GF-D8 (cell line): ENCODE measurements at regions not wholly inside any gene's neighbourhood (a gene's known extent, or its start where the extent isn't known, plus 50 kb on each side); places are given as distances from the start of the nearest gene placed in this dataset.

Source experiments
- DNase-seq: peaks from one replicate; lab custom pipeline; 2025; lab: John Stamatoyannopoulos, UW

GRCh38 chr15:77540312-77541060 lies 92.2 kb downstream of the LINGO1 start:
- DNase-seq: no peak

GRCh38 chr15:77538793-77539497 lies 93.8 kb downstream of the LINGO1 start:
- no peak for DNase-seq

DNA sequence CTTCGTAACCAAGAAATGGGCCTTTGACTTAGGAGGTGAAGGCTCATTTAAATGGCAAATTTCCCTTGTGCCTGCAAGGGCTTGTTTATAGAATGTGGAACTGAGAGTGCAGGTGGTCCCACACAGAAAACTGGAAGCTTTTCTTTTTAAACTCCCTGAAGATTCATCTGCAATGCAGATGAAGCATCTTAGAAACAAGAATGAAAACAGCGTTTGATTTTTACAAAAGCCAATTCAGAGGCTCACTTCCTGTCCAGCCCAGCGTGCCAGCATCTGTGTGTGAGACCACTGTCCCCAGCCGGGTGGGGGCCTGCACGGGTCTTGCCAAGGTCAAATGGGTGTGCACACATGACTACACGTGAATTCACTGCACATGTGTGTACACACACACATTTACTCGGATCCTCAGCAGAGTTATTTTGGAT lies 94.7 kb downstream of the LINGO1 start:
- DNase-seq: no peak

DNA sequence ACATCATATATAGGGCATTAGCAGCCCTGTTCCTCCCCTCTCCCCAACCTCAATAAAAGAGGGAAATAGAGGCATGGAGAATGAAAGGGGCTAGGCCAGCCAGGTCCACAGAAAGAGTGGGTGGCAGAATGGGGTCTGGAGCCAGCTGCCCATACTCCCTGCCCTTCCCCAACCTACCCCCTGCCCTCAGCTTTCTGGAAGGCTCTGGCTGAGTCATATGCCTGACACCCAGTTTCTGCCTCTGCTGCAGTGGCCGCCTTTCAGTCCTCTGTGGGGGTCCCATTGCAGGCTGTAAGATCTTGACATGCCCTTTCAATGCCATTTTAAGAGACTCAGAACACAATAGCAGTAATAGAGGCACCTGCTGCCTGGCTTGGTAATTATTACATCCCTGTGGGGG lies 95.7 kb downstream of the LINGO1 start:
- DNase-seq: no peak

DNA sequence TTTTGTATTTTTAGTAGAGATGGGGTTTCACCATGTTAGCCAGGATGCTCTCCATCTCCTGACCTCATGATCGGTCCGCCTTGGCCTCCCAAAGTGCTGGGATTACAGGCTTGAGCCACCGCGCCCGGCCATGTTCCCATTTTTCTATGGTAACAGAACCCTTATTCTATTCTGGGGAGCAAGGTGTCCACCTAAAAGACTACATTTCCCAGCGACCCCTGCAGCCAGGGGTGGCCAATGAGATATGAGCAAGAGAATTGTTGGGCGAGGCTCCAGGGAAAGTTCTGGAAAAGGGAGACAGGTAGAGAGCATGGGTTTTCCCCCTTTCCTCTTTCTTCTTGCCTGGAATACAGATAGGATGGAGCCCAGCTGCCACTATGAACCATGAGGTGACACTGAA lies 96.9 kb downstream of the LINGO1 start:
- no peak for DNase-seq
